GM19239 (cell line): ENCODE measurements at regions not wholly inside any gene's neighbourhood (a gene's known extent, or its start where the extent isn't known, plus 50 kb on each side); places are given as distances from the start of the nearest gene placed in this dataset.
"Not testable (repeated sequence)": the region's sequence is repeated elsewhere in the genome, so short reads cannot be mapped to it uniquely, and the experiment has no call there.

Experiments used
- DNase-seq: peaks from one replicate; pipeline ENCODE4 v3.0.0; 2011; ENCODE audit warnings: low spot score; ENCODE audit not compliant: insufficient read length
- FAIRE-seq: peaks from 2 replicates; lab custom pipeline; 2011; peaks lifted over from hg19 to GRCh38; lab: Jason Lieb, UNC

GRCh38 chr4:188627892-188628291 is 488.7 kb downstream of the TRIML1 start:
- DNase-seq (no peak), FAIRE-seq (no peak)

- no peak for FAIRE-seq
- DNase-seq: no peak
Measured at GRCh38 chr4:188639479-188640100, 500.3 kb downstream of the TRIML1 start.

- DNase-seq (no peak), FAIRE-seq (no peak)
Measured at GRCh38 chr4:188647820-188648370, 508.7 kb downstream of the TRIML1 start.

GRCh38 chr4:188649635-188650034 is 510.4 kb downstream of the TRIML1 start:
- FAIRE-seq (no peak), DNase-seq (no peak)

GRCh38 chr4:188650516-188650915 is 511.3 kb downstream of the TRIML1 start:
- DNase-seq (no peak), FAIRE-seq (no peak)

- no peak for DNase-seq
- no peak for FAIRE-seq
Measured at GRCh38 chr4:188657365-188657764, 518.1 kb downstream of the TRIML1 start.

GRCh38 chr4:188658958-188659522 is 519.8 kb downstream of the TRIML1 start:
- DNase-seq (no peak), FAIRE-seq (no peak)

GRCh38 chr4:188660796-188661195 is 521.6 kb downstream of the TRIML1 start:
- FAIRE-seq: no peak
- DNase-seq: no peak

GRCh38 chr4:188661502-188661901 is 522.3 kb downstream of the TRIML1 start:
- no peak for DNase-seq
- FAIRE-seq: no peak

GRCh38 chr4:188663369-188663768 is 524.1 kb downstream of the TRIML1 start:
- DNase-seq (no peak), FAIRE-seq (no peak)

- FAIRE-seq (no peak), DNase-seq (no peak)
Measured at GRCh38 chr4:188665491-188666457, 526.5 kb downstream of the TRIML1 start.

- not testable (repeated sequence) for DNase-seq, FAIRE-seq
Measured at GRCh38 chr4:188678691-188679090, 539.5 kb downstream of the TRIML1 start.

GRCh38 chr4:188680004-188680666 is 540.9 kb downstream of the TRIML1 start:
- no peak for DNase-seq
- FAIRE-seq: no peak

GRCh38 chr4:188680667-188681063 is 541.4 kb downstream of the TRIML1 start:
- DNase-seq (no peak), FAIRE-seq (no peak)

- FAIRE-seq (no peak), DNase-seq (no peak)
Measured at GRCh38 chr4:188682321-188682720, 543.1 kb downstream of the TRIML1 start.

GRCh38 chr4:188683571-188683970 is 544.3 kb downstream of the TRIML1 start:
- DNase-seq: no peak

GRCh38 chr4:188688956-188689355 is 549.7 kb downstream of the TRIML1 start:
- FAIRE-seq (no peak), DNase-seq (no peak)

More at GRCh38 chr4:188683571-188683970, 544.3 kb downstream of the TRIML1 start:
- FAIRE-seq: no peak

GRCh38 chr4:188691811-188692210 is 552.6 kb downstream of the TRIML1 start:
- DNase-seq (no peak), FAIRE-seq (no peak)

- FAIRE-seq: no peak
- DNase-seq: no peak
Measured at GRCh38 chr4:188695261-188695660, 556.0 kb downstream of the TRIML1 start.

- FAIRE-seq: no peak
Measured at GRCh38 chr4:188697243-188697642, 558.0 kb downstream of the TRIML1 start.

More at GRCh38 chr4:188697243-188697642, 558.0 kb downstream of the TRIML1 start:
- no peak for DNase-seq
